GM12891 (cell line): ENCODE measurements at regions not wholly inside any gene's neighbourhood (a gene's known extent, or its start where the extent isn't known, plus 50 kb on each side); places are given as distances from the start of the nearest gene placed in this dataset.

Source experiments
- POLR2A ChIP-seq: IDR thresholded peaks from 2 replicates; pipeline ENCODE4 v1.6.1; 2011; ENCODE audit warnings: low read depth, low read length, control low read depth
- POLR2AphosphoS5 ChIP-seq: IDR thresholded peaks from 2 replicates; pipeline ENCODE4 v1.6.1; 2011; ENCODE audit warnings: low read depth, low read length, control low read depth
- POU2F2 ChIP-seq: IDR thresholded peaks from 2 replicates; pipeline ENCODE4 v1.6.1; 2011; ENCODE audit warnings: low read depth, mild to moderate bottlenecking, control low read depth, low read length, moderate library complexity
- SPI1 ChIP-seq: IDR thresholded peaks from 2 replicates; pipeline ENCODE4 v1.6.1; 2011; ENCODE audit warnings: low read depth, low read length, control low read depth

DNA sequence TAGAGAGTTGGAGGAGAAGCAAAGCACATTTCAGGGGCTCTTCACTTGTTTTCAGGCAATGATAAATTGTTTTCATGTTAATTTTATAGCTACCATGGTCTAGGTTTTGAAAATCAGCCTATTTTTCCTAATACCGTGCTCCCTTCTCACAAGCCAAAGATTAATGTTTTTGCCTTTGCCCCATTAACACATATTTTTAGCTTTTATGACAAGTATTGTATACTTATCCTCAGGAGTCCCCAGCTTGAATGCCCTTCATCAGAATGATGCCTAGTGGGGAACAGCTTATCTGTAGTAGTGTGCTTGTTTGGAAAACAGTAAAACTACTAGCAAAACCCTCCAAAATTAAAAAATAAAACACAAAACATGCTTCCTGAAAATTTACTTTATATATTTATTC lies 194.0 kb downstream of the LNPK start:
- TF ChIP-seq POLR2A (no peak), POU2F2 (no peak), POLR2AphosphoS5 (no peak), SPI1 (no peak)
